ENCODE measurements at regions not wholly inside any gene's neighbourhood (a gene's known extent, or its start where the extent isn't known, plus 50 kb on each side); places are given as distances from the start of the nearest gene placed in this dataset.

DNA sequence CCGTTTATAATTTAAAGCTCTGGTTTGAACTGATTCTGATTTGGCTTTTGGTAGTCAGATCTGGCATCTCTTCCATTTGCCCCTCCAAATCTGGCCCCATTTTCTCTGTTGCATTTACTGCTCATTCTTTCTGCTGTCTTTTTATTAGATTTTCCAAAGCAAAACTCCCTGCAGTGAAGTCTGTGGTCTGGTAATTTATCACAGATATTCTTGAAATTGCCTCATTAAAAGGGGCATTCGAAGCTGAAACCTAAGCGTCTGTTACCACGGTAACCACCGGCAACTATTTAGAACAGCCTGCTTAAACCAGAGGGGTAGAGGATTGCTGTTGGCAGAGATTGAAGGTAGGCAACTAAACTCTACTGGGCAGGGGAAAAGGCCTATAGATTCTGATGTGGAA lies 111.5 kb upstream of the UPP2 start:
- H3K9ac ChIP-seq (ENCODE audit: low read depth, low read length) = no peak overlapping the region
- DNase-seq = no peak

DNA sequence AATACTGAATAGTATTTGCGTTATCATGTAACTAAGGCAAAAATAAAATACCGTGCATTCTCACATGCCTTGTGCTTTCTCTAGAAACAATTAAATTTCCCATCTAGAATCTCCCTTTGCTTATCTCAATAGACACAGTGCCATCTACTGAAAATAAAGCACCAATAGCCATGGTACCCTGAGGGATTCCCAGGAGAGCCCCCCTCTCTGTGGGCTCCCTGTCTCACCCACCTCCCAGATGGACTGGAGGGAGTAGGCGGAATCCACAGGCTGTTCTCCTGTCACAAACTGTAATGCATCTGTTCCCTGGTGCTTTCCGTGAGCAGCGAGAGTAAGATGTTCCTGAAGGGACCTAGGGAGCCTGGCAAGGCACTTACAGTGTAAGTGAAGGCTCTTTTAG lies 112.4 kb upstream of the UPP2 start:
- H3K4me1 ChIP-seq (ENCODE audit: insufficient read depth, low read length) = no peaks in the 10 kb centered on the region
- H3K27ac ChIP-seq (ENCODE audit: low read length) = no peak overlapping the region
- ATAC-seq (ENCODE audit: insufficient read depth, low read depth) (no peak), DNase-seq (no peak)
- no peak overlapping the region for H3K4me3 ChIP-seq (ENCODE audit: low read depth in 1 of 2, low read length in 2 of 2)
- TF ChIP-seq, protein P1, sequence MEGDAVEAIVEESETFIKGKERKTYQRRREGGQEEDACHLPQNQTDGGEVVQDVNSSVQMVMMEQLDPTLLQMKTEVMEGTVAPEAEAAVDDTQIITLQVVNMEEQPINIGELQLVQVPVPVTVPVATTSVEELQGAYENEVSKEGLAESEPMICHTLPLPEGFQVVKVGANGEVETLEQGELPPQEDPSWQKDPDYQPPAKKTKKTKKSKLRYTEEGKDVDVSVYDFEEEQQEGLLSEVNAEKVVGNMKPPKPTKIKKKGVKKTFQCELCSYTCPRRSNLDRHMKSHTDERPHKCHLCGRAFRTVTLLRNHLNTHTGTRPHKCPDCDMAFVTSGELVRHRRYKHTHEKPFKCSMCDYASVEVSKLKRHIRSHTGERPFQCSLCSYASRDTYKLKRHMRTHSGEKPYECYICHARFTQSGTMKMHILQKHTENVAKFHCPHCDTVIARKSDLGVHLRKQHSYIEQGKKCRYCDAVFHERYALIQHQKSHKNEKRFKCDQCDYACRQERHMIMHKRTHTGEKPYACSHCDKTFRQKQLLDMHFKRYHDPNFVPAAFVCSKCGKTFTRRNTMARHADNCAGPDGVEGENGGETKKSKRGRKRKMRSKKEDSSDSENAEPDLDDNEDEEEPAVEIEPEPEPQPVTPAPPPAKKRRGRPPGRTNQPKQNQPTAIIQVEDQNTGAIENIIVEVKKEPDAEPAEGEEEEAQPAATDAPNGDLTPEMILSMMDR (IDR thresholded peaks at IDR 0.05; ENCODE audit: borderline replicate concordance, extremely low read depth, low read length, poor library complexity, severe bottlenecking) = no peak
- TF ChIP-seq EZH2 (IDR thresholded peaks at IDR 0.05; ENCODE audit: borderline replicate concordance, low read depth, low read length, severe bottlenecking) = no peak
- no peak overlapping the region for H2AFZ ChIP-seq (ENCODE audit: low read depth, low read length)
- no peaks in the 10 kb centered on the region for H3K27me3 ChIP-seq (ENCODE audit: insufficient read depth, low read length, poor library complexity)
- H3K36me3 ChIP-seq (ENCODE audit: insufficient read depth, low read length) = no peaks in the 10 kb centered on the region
- no peak overlapping the region for H3K9ac ChIP-seq (ENCODE audit: low read depth, low read length)
- H3K4me2 ChIP-seq (ENCODE audit: insufficient read depth, low read length) = no peak overlapping the region
- H4K20me1 ChIP-seq (ENCODE audit: insufficient read depth, low read length) = no peaks in the 10 kb centered on the region
- no peaks in the 10 kb centered on the region for H3K9me3 ChIP-seq (ENCODE audit: insufficient read depth, low read length, severe bottlenecking)
- no peaks in the 10 kb centered on the region for H3K79me2 ChIP-seq (ENCODE audit: insufficient read depth, low read length)

More for the DNA sequence above, 111.5 kb upstream of the UPP2 start:
- Histone ChIP-seq H3K79me2 (ENCODE audit: insufficient read depth, low read length) (no peaks in the 10 kb centered on the region), H3K9me3 (ENCODE audit: insufficient read depth, low read length, severe bottlenecking) (no peaks in the 10 kb centered on the region), H3K4me2 (ENCODE audit: insufficient read depth, low read length) (no peak overlapping the region), H3K27ac (ENCODE audit: low read length) (no peak overlapping the region), H2AFZ (ENCODE audit: low read depth, low read length) (no peak overlapping the region), H3K4me1 (ENCODE audit: insufficient read depth, low read length) (no peaks in the 10 kb centered on the region), H3K27me3 (ENCODE audit: insufficient read depth, low read length, poor library complexity) (no peaks in the 10 kb centered on the region), H3K36me3 (ENCODE audit: insufficient read depth, low read length) (no peaks in the 10 kb centered on the region), H4K20me1 (ENCODE audit: insufficient read depth, low read length) (no peaks in the 10 kb centered on the region), H3K4me3 (ENCODE audit: low read depth in 1 of 2, low read length in 2 of 2) (no peak overlapping the region)
- TF ChIP-seq, protein P1 (IDR thresholded peaks at IDR 0.05; ENCODE audit: borderline replicate concordance, extremely low read depth, low read length, poor library complexity, severe bottlenecking) = no peak
- TF ChIP-seq EZH2 (IDR thresholded peaks at IDR 0.05; ENCODE audit: borderline replicate concordance, low read depth, low read length, severe bottlenecking) = no peak
- ATAC-seq (ENCODE audit: insufficient read depth, low read depth) = no peak

DNA sequence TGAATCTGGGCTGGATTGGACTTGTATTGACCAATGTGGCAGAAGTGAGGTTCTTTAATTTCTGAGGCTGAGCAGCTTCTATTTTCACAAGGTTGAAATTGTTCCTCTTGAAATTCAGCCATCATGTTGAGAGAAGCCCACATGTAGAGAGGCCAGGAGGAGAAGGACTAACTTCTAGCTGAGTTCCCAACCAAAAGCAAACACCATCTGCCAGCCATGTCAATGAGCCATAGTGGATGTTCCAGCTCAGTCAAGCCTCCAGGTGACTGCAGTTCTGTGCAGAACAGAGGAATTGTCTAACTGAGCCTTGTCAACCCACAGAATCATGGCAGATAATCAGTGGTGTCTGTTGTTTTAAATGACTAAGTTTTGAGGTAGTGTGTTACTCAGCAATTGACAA lies 110.6 kb upstream of the ACVR1 start:
- H3K9ac ChIP-seq (ENCODE audit: low read depth, low read length) = no peak overlapping the region
- H3K27me3 ChIP-seq (ENCODE audit: insufficient read depth, low read length, poor library complexity) = no peaks in the 10 kb centered on the region
- DNase-seq (no peak), ATAC-seq (ENCODE audit: insufficient read depth, low read depth) (no peak)
- H3K4me3 ChIP-seq (ENCODE audit: low read depth in 1 of 2, low read length in 2 of 2) = no peak overlapping the region
- no peaks in the 10 kb centered on the region for H3K79me2 ChIP-seq (ENCODE audit: insufficient read depth, low read length)
- no peaks in the 10 kb centered on the region for H4K20me1 ChIP-seq (ENCODE audit: insufficient read depth, low read length)
- no peaks in the 10 kb centered on the region for H3K4me1 ChIP-seq (ENCODE audit: insufficient read depth, low read length)
- H3K36me3 ChIP-seq (ENCODE audit: insufficient read depth, low read length) = no peaks in the 10 kb centered on the region
- no peak overlapping the region for H3K27ac ChIP-seq (ENCODE audit: low read length)
- TF ChIP-seq EZH2 (IDR thresholded peaks at IDR 0.05; ENCODE audit: borderline replicate concordance, low read depth, low read length, severe bottlenecking) = no peak
- TF ChIP-seq, protein P1 (IDR thresholded peaks at IDR 0.05; ENCODE audit: borderline replicate concordance, extremely low read depth, low read length, poor library complexity, severe bottlenecking) = no peak
- H3K9me3 ChIP-seq (ENCODE audit: insufficient read depth, low read length, severe bottlenecking) = no peaks in the 10 kb centered on the region
- no peak overlapping the region for H3K4me2 ChIP-seq (ENCODE audit: insufficient read depth, low read length)
- no peak overlapping the region for H2AFZ ChIP-seq (ENCODE audit: low read depth, low read length)

DNA sequence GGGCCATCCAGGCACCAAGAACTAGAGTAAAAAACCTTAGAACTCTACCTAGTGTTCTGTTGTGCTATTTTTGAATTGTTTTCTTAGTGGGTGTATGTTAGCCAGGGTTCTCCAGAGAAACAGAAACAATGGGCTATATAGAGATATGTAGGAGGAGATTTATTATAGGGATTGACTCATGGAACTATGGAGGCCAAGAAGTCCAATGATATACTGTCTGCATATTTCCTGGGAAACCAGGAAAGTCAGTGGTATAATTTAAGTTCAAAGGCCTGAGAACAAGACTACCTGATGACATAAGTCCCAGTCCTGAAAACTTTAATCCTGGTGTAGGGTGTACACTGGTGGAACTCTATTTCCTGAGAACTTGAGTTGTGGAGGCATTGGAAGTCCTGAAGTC lies 108.7 kb upstream of the ACVR1 start:
- H3K4me1 ChIP-seq (ENCODE audit: insufficient read depth, low read length) = no peaks in the 10 kb centered on the region
- peaks cover 3% of the 10 kb centered on the region for H3K9me3 ChIP-seq (ENCODE audit: insufficient read depth, low read length, severe bottlenecking)
- no peak overlapping the region for H3K27ac ChIP-seq (ENCODE audit: low read length)
- no peaks in the 10 kb centered on the region for H3K79me2 ChIP-seq (ENCODE audit: insufficient read depth, low read length)
- no peaks in the 10 kb centered on the region for H4K20me1 ChIP-seq (ENCODE audit: insufficient read depth, low read length)
- no peaks in the 10 kb centered on the region for H3K27me3 ChIP-seq (ENCODE audit: insufficient read depth, low read length, poor library complexity)
- H3K9ac ChIP-seq (ENCODE audit: low read depth, low read length) = no peak overlapping the region
- TF ChIP-seq EZH2 (IDR thresholded peaks at IDR 0.05; ENCODE audit: borderline replicate concordance, low read depth, low read length, severe bottlenecking) = no peak
- TF ChIP-seq, protein P1 (IDR thresholded peaks at IDR 0.05; ENCODE audit: borderline replicate concordance, extremely low read depth, low read length, poor library complexity, severe bottlenecking) = no peak
- ATAC-seq (ENCODE audit: insufficient read depth, low read depth) (no peak), DNase-seq (no peak)
- no peak overlapping the region for H3K4me2 ChIP-seq (ENCODE audit: insufficient read depth, low read length)
- H2AFZ ChIP-seq (ENCODE audit: low read depth, low read length) = no peak overlapping the region
- H3K36me3 ChIP-seq (ENCODE audit: insufficient read depth, low read length) = no peaks in the 10 kb centered on the region
- no peak overlapping the region for H3K4me3 ChIP-seq (ENCODE audit: low read depth in 1 of 2, low read length in 2 of 2)

Measured in DND-41 (cell line).